H1 (cell line): ENCODE measurements at regions not wholly inside any gene's neighbourhood (a gene's known extent, or its start where the extent isn't known, plus 50 kb on each side); places are given as distances from the start of the nearest gene placed in this dataset.

ENCODE experiments used
- CHD7 ChIP-seq: fragments of 300-600 bp; sonication (generic); IDR thresholded peaks from 2 replicates; pipeline ENCODE4 v1.7.1; 2012; ENCODE audit warnings: low read length, moderate library complexity, mild to moderate bottlenecking, inconsistent platforms; ENCODE audit not compliant: insufficient replicate concordance
- EGR1 ChIP-seq: IDR thresholded peaks from 2 replicates; pipeline ENCODE4 v1.6.1; 2011; ENCODE audit warnings: low read depth, low read length, borderline replicate concordance
- KDM5A ChIP-seq: fragments of 200-600 bp; IDR thresholded peaks from 2 replicates; pipeline ENCODE4 v1.7.1; 2012; ENCODE audit warnings: mild to moderate bottlenecking, low read length, inconsistent platforms, mixed read lengths
- SAP30 ChIP-seq: fragments of 300-600 bp; sonication (generic); IDR thresholded peaks from 2 replicates; pipeline ENCODE4 v1.7.1; 2012; ENCODE audit warnings: low read length, moderate library complexity, mild to moderate bottlenecking, inconsistent platforms; ENCODE audit not compliant: insufficient read depth, insufficient replicate concordance
- TBP ChIP-seq: IDR thresholded peaks from 2 replicates; pipeline ENCODE4 v1.6.1; 2011; ENCODE audit warnings: low read depth, low read length, improper control_type of control experiment

DNA sequence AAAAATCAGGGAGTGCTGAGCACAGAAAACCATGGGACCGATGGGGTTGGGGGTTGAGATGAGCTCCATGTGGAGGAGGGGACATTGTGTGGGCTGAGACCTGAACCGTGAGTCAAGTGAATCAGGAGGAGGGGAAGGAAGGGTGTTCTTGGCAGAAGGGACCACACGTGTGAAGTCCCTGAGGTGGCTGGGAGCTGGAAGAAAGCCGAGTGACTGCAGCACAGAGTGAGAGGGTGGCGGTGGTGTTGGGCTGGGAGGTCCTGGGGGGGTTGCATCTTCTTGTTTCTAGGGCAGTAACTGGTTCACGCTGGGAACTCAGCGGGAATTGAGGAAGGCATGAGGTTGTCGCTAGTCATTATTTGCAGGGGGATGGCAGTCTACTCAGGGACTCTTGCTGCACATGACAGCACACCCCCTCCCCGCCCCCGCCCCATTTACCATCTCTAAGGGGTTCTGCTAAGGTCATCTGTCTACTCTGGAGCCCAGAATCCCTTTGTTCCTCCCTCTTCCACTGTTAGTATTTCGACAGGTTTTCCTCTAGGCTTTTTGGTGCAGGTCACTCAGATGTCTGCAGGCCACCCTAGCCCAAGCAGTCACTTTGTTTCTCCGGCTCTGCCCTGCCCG lies 254.3 kb downstream of the TLE3 start (continued):
- TF ChIP-seq CHD7 (no peak), KDM5A (no peak), SAP30 (no peak), EGR1 (no peak), TBP (no peak)
- TF ChIP-seq, all 59 proteins: peak for 0
